Iris pigment epithelial cell (primary cell): ENCODE measurements at regions not wholly inside any gene's neighbourhood (a gene's known extent, or its start where the extent isn't known, plus 50 kb on each side); places are given as distances from the start of the nearest gene placed in this dataset.
A peak's percentile ranks its signal among the peaks of the same experiment; 100 is the strongest.

ENCODE experiments used
- DNase-seq: peaks from one replicate; pipeline ENCODE4 v3.0.0-alpha.2; 2011; ENCODE audit warnings: low read depth

DNA sequence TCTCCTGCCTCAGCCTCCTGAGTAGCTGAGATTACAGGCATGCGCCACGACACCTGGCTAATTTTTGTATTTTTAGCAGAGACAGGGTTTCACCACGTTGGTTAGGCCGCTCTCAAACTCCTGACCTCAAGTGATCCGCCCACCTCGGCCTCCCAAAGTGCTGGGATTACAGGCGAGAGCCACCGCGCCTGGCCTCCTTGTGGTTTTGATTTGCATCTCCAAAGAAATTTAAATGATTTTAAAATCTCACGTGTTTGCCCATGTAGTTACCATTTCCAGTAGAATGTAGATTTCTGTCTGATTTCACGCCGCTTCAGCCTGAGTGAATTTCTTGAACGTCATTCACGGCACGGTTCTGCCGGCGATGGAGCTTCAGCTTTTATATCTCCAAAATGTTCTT, 55.8 kb downstream of the IGF2 start:
- DNase-seq: no peak

DNA sequence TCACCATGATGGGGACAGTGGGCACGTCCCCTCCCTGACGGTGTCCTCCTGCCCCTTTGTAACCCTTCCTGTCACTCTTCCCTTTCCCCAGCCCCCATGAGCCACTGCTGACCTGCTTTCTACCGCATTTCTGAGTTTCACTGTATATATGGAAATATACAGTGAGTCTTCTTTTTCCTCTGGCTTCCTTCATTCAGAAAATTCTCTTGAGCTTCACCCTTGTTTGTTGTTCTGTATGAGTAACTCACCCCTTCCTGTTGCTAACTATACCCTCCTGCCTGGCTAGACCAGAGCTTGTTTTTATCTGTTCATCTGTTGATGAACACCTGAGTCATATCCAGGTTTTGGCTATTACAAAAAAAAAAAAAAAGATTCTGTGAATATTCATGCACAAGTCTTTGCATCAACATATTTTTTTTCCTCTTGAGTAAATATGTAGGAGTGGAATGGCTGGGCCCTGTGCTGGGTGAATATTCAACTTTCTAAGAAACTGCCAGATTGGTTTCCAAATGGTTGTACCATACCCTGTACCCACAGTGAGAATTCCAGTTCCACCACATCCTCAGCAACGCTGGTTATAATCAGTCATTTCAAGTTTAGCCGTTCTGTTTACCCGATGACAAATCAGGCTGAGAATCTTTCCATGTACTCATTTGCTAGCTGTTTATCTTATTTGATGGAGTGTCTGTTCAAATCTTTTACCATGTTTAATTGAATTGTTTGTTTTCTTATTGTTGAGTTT, 62.0 kb downstream of the IGF2 start:
- DNase-seq: peak; percentile 87

DNA sequence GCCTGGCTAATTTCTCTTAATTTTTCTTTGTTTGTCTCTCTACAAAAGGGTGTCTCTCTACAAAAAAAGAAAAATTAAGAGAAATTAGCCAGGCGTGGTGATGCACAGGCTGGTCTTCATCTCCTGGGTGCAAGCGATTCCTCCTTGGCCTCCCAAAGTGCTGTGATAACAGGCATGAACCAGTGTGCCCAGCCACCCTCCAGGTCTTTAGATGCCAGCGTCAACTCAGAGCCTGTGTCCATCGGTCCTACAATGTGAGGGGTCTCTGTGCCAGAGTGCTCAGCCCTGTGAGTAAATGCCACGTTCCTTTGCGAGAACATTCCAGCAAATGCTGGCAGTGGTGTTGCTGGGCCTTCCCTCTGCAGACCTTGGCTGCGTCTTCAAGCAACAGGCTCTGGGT, 62.7 kb downstream of the IGF2 start:
- no peak for DNase-seq

DNA sequence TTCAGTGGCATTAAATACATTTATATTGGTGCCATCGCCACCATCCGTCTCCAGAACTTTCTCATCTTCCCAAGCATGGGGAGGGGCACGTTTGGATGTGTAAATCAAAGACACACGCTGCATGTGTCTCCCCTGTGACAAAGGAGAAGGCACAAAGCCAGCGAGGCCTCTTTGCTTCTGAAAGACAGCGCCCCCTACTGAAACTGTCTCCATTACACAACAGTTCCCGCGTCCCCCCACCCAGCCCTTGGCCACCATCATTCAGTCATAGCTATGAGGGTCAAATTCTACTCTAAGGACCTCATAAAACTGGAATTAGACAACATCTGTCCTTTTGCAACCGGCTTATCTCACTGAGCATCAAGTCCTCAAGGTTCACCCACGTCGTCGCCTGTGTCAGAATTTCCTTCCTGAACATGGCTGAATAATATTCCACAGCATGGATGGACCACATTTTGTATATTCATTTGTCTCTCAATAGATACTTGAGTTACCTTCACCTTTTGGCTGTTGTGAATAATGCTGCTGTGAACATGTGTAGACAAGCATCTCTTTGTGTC, 64.8 kb downstream of the IGF2 start:
- no peak for DNase-seq

DNA sequence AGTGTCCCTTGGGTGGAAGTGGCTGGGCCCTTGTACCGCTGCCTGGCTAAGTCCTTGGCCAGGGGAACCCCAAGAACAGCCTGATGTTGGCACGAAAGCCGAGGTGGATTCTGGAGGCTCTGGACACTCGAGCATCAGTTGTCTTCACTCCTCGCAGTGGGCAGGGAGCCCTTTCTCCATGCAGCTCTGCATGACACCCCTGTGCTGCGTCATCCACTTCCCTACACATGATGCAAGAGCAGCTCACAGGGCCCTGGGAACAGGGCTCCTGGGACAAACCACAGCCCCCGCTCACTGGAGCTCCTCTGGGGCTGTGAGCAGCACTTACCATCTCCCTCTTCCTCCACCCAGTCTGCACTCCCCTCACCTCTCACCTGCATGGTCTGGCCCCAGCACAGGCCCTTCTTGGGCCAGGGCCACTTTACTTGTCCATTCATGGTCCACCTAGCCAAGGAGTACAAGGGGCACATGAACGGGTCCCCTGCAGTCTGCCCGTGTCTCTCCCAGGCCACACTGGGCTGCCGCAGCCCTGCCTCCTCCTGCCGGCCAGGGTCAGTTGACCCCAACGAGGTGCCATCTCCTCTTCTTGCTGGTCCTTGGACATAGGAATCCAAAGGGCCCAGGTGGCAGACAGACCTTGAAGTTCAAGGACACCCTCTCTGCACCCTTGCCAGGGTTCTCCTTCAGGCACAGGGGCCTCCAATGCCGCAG, 66.5 kb downstream of the IGF2 start:
- peak; percentile 26 for DNase-seq

DNA sequence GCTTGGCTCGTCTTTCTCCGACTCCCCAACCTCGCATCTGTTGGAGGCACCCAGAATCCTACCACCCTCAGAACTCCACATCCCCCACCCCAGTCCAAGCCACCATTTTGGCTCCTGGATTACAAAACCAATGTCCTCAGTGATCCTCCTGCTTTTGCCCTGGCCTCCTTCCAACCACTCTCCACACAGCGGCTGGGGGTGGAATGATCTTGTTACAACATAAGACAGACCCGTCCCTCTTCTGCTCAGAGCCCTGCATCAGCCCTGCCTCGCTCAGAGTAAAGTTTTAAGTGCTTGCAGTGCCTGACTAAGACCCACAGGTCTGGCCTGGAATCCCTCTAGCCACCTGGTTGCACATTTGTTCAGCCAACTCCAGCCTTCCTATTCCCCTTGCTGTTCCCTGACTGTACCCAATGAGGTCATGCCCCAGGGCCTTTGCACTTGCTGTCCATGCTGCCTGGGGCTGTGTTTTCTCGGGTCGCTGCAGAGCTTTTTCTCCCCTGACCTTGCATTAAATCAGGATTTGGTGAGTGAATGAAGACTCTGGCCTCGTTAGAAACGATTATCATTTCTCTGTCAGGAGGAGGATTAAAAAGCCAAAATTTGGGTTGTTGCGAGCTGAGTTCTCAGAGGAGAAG, 67.3 kb downstream of the IGF2 start:
- peak; percentile 54 for DNase-seq
